HL-60 (cell line): ENCODE measurements at regions not wholly inside any gene's neighbourhood (a gene's known extent, or its start where the extent isn't known, plus 50 kb on each side); places are given as distances from the start of the nearest gene placed in this dataset.

ENCODE experiments used
- DNase-seq, 2 experiments: peaks; one replicate each; pipeline ENCODE4 v3.0.0-alpha.2; 2010 to 2020; ENCODE audit warnings: low read depth in 1 of 2, low spot score in 1 of 2
- H3K27ac ChIP-seq: fragments of 250-450 bp; sonication (Bioruptor Pico); replicated peaks from 2 replicates; pipeline ENCODE4 v1.5.1; 2020; ENCODE audit warnings: mild to moderate bottlenecking, moderate library complexity
- H3K27me3 ChIP-seq: fragments of 250-450 bp; sonication (Bioruptor Pico); 2 replicates; pipeline ENCODE4 v1.5.1; 2021; ENCODE audit warnings: mild to moderate bottlenecking, moderate library complexity; ENCODE audit not compliant: insufficient read depth, poor library complexity, severe bottlenecking
- H3K4me3 ChIP-seq: replicated peaks from 2 replicates; pipeline ENCODE4 v1.5.1; 2011; ENCODE audit warnings: mild to moderate bottlenecking, control low read depth, low read length; ENCODE audit not compliant: insufficient read depth
- CTCF ChIP-seq: IDR thresholded peaks from one replicate; pipeline ENCODE4 v1.5.1; 2011; ENCODE audit warnings: low read length, control low read depth, inconsistent platforms; ENCODE audit not compliant: insufficient read depth
- GABPA ChIP-seq: IDR thresholded peaks from 2 replicates; pipeline ENCODE4 v1.6.1; 2012; ENCODE audit warnings: low read depth
- POLR2AphosphoS5 ChIP-seq: IDR thresholded peaks from 2 replicates; pipeline ENCODE4 v1.6.1; 2012; ENCODE audit warnings: low read depth
- REST ChIP-seq: IDR thresholded peaks from 2 replicates; pipeline ENCODE4 v1.6.1; 2012; ENCODE audit warnings: low read depth; ENCODE audit not compliant: insufficient replicate concordance
- SPI1 ChIP-seq: IDR thresholded peaks from 2 replicates; pipeline ENCODE4 v1.6.1; 2012; ENCODE audit warnings: low read depth, mild to moderate bottlenecking, borderline replicate concordance

GRCh38 chr14:61861320-61861865 is 99.2 kb downstream of the SNAPC1 start:
- Histone ChIP-seq H3K27ac (no peak overlapping the region), H3K27me3 (no peaks in the 10 kb centered on the region), H3K4me3 (no peak overlapping the region)
- DNase-seq: no peak
- no peak for TF ChIP-seq CTCF
- TF ChIP-seq SPI1: no peak
- no peak for TF ChIP-seq POLR2AphosphoS5
- no peak for TF ChIP-seq REST
- TF ChIP-seq GABPA: no peak

- TF ChIP-seq CTCF (no peak), REST (no peak), GABPA (no peak), POLR2AphosphoS5 (no peak), SPI1 (no peak)
- Histone ChIP-seq H3K4me3 (no peak overlapping the region), H3K27me3 (no peaks in the 10 kb centered on the region), H3K27ac (no peak overlapping the region)
- no peak for DNase-seq
These were observed 102.2 kb downstream of the SNAPC1 start for GRCh38 chr14:61864329-61864898.

GRCh38 chr14:61866932-61867920 is 105.0 kb downstream of the SNAPC1 start:
- TF ChIP-seq CTCF (no peak), GABPA (no peak), SPI1 (no peak), REST (no peak), POLR2AphosphoS5 (no peak)
- DNase-seq: peak in 1 of 2 experiments; percentile 11
- no peak overlapping the region for H3K27ac ChIP-seq

More at GRCh38 chr14:61866932-61867920, 105.0 kb downstream of the SNAPC1 start:
- no peak overlapping the region for H3K4me3 ChIP-seq
- no peaks in the 10 kb centered on the region for H3K27me3 ChIP-seq
